Tibial nerve (tissue), 4 donors: ENCODE measurements at regions not wholly inside any gene's neighbourhood (a gene's known extent, or its start where the extent isn't known, plus 50 kb on each side); places are given as distances from the start of the nearest gene placed in this dataset.

Source experiments
- CTCF ChIP-seq, 5 experiments: fragments of 200-600 bp in 3 of 5; fragments of 450-650 bp in 2 of 5; sonication (generic) in 3 of 5; IDR thresholded peaks; one replicate each; pipeline ENCODE4 v1.5.1; 2016 to 2019; ENCODE audit warnings: antibody characterized with exemption in 5 of 5, mild to moderate bottlenecking in 3 of 5, moderate library complexity in 2 of 5
- EP300 ChIP-seq, 2 donors: sonication (generic); formaldehyde crosslinking; IDR thresholded peaks; one replicate each; pipeline ENCODE4 v1.6.1; 2017; ENCODE audit warnings: antibody characterized with exemption in 2 of 2, mild to moderate bottlenecking in 1 of 2

DNA sequence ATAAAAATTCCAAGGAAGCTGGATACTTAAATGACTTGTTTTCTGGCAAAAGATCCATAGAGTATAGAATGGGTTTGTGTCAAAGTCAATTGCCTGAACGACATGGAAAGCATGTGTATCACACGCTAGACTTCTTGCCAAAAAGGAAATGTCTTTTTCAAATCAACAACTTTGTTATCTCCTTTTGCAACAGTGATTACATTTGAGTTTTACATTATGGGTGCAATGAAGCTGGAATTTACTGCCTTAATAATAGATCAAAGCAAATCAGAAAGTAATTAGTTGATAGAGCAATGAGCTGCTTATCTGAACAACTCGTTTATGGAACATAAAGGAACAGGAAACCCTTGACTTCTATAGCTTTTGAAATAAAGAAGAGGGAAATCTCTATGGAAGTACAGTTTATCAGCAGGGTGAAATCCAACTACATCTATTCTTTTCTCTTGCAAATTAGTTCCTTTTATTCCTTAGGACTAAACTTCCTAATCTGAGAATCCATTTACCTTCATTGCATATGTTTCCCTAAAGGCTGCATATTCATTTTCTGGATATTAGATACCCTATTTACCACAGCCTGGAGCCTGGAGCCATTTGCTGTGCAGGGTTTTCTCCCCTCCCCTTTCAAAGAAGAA, 415.1 kb upstream of the NECTIN3 start:
- TF ChIP-seq CTCF (IDR thresholded peaks at IDR 0.05) (no peak), EP300 (IDR thresholded peaks at IDR 0.05) (no peak)
